Spleen (tissue), 11 donors: ENCODE measurements at regions not wholly inside any gene's neighbourhood (a gene's known extent, or its start where the extent isn't known, plus 50 kb on each side); places are given as distances from the start of the nearest gene placed in this dataset.

Experiments
- DNase-seq: peaks from one replicate; pipeline ENCODE4 v3.0.0-alpha.2; 2020
- H3K27ac ChIP-seq, 8 donors: fragments of 200-600 bp; sonication (generic) in 7 of 8; 1 replicate in 4 of 8; 2 replicates in 4 of 8; pipeline versions ENCODE4 v1.5.0 to v1.8.0; 2016 to 2021; ENCODE audit warnings: inconsistent platforms in 4 of 8, mild to moderate bottlenecking in 4 of 8, moderate library complexity in 1 of 8
- H3K27me3 ChIP-seq, 7 donors: fragments of 200-600 bp; sonication (generic) in 6 of 7; replicated peaks in 1 of 7; 1 replicate in 4 of 7; 2 replicates in 3 of 7; pipeline versions ENCODE4 v1.5.0 to v1.8.0; 2016 to 2021; ENCODE audit warnings: inconsistent platforms in 3 of 7, mild to moderate bottlenecking in 1 of 7
- H3K36me3 ChIP-seq, 6 donors: fragments of 200-600 bp; sonication (generic) in 5 of 6; 1 replicate in 4 of 6; 2 replicates in 2 of 6; pipeline versions ENCODE4 v1.5.0 to v1.8.0; 2016 to 2021; ENCODE audit warnings: inconsistent platforms in 2 of 6
- H3K4me1 ChIP-seq, 6 donors: fragments of 200-600 bp; sonication (generic) in 5 of 6; 1 replicate in 3 of 6; 2 replicates in 3 of 6; pipeline versions ENCODE4 v1.5.0 to v1.8.0; 2016 to 2021; ENCODE audit warnings: inconsistent platforms in 3 of 6
- H3K4me3 ChIP-seq, 8 donors: fragments of 200-600 bp; sonication (generic) in 7 of 8; 1 replicate in 4 of 8; 2 replicates in 4 of 8; pipeline versions ENCODE4 v1.5.0 to v1.8.0; 2016 to 2021; ENCODE audit warnings: inconsistent platforms in 4 of 8, mild to moderate bottlenecking in 4 of 8, moderate library complexity in 2 of 8
- H3K9me3 ChIP-seq, 8 donors: fragments of 200-600 bp; sonication (generic) in 7 of 8; 1 replicate in 4 of 8; 2 replicates in 4 of 8; pipeline versions ENCODE4 v1.5.0 to v1.8.0; 2016 to 2021; ENCODE audit warnings: inconsistent platforms in 4 of 8
- POLR2A ChIP-seq, 3 donors: fragments of 450-650 bp; IDR thresholded peaks; one replicate each; pipeline ENCODE4 v1.5.1; 2017; ENCODE audit warnings: antibody characterized with exemption in 3 of 3, mild to moderate bottlenecking in 1 of 3
- POLR2AphosphoS5 ChIP-seq, 3 donors: sonication (generic); formaldehyde crosslinking; IDR thresholded peaks; one replicate each; pipeline ENCODE4 v1.5.1; 2017; ENCODE audit warnings: antibody characterized with exemption in 3 of 3
- WGBS, 5 donors: extraction: QIAGEN DNeasy Blood & Tissue Kit in 3 of 5; methylation state at CpG; one replicate each; pipeline versions ENCODE4 v1.1.5 to v1.1.7; 2013 to 2018; 5-methylcytosine and 5-hydroxymethylcytosine counted together
- intact Hi-C: fragments of 100-400 bp; cut with DNase I; formaldehyde crosslinking; loops from one replicate; pipeline ENCODE4 v1.15.0; 2023; ENCODE audit warnings: low total_unique reads
- TF ChIP-seq, protein P1 (sequence below), 11 experiments: fragments of 200-600 bp in 7 of 11; fragments of 450-650 bp in 4 of 11; sonication (generic) in 4 of 11; IDR thresholded peaks in 8 of 11; conservative IDR thresholded peaks in 3 of 11; 1 replicate in 7 of 11; 2 replicates in 4 of 11; pipeline versions ENCODE4 v1.4.0 to v1.8.0; 2016 to 2021; ENCODE audit warnings: antibody characterized with exemption in 11 of 11, inconsistent platforms in 4 of 11, mild to moderate bottlenecking in 1 of 11
- donor health status: healthy with polysubstance abuse.
- donor health status: DM: no; HTN: no; CAD: no; lungs with moderate emphysema.
- donor health status: DM: no; HTN: no; CAD: no.
- donor health status: Bipolar disorder and iron deficiency.
- donor health status: healthy.
- donor health status: DM: no; HTN: no; CAD: no.
- donor health status: DM: yes; HTN: yes; CAD: no.

GRCh38 chr1:234875953-234876855, 252.4 kb downstream of the TOMM20 start:
- Histone ChIP-seq H3K36me3 (no peaks in the 10 kb centered on the region), H3K27ac (peak overlapping the region in 7 of 8 donors; percentile 31 to 80 (median 58)), H3K4me3 (no peak overlapping the region), H3K9me3 (no peaks in the 10 kb centered on the region), H3K27me3 (no peaks in the 10 kb centered on the region), H3K4me1 (peaks cover 7 to 73% (median 23%) of the 10 kb centered on the region in 6 donors)
- DNase-seq = no peak
- intact Hi-C loops = no loop called here
- TF ChIP-seq POLR2A (IDR thresholded peaks at IDR 0.05) (no peak), POLR2AphosphoS5 (IDR thresholded peaks at IDR 0.05) (peak in 1 of 3 donors; percentile 50)
- WGBS, 5 donors = 34 to 57% (median 45%) methylated on average over 15 of the region's 15 CpGs

DNA sequence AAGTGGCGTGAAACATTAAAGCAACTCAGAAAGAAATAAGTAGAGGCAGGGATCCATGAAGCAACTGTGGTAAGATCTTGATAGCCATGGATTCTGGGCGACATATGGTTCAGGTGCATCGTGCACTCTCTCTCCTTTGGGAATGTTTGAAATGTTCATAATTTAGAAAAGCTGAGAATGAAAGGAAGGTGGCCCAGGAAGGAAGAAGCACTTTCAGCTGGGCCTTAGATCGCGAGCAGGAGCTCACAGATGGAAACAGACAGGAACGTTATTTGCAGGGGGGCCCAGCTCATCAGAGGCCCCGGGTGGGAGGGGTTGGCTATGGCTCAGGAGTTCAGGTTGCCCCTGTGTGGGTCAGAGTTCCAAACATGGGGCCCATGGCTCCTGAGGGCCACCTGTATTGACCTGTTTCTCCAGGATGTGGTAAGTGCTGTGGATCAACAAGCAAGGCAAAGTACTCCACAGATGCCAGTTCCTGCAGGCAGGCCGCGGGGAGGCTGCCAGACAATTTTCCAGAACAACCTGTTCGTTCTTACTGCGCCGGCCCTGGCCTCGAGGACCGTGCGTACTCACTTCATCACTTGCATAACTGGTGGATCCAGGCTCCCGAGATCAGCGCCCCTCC, 253.2 kb downstream of the TOMM20 start:
- TF ChIP-seq POLR2AphosphoS5 (IDR thresholded peaks at IDR 0.05) (no peak), POLR2A (IDR thresholded peaks at IDR 0.05) (no peak)
- TF ChIP-seq, protein P1, sequence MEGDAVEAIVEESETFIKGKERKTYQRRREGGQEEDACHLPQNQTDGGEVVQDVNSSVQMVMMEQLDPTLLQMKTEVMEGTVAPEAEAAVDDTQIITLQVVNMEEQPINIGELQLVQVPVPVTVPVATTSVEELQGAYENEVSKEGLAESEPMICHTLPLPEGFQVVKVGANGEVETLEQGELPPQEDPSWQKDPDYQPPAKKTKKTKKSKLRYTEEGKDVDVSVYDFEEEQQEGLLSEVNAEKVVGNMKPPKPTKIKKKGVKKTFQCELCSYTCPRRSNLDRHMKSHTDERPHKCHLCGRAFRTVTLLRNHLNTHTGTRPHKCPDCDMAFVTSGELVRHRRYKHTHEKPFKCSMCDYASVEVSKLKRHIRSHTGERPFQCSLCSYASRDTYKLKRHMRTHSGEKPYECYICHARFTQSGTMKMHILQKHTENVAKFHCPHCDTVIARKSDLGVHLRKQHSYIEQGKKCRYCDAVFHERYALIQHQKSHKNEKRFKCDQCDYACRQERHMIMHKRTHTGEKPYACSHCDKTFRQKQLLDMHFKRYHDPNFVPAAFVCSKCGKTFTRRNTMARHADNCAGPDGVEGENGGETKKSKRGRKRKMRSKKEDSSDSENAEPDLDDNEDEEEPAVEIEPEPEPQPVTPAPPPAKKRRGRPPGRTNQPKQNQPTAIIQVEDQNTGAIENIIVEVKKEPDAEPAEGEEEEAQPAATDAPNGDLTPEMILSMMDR (IDR thresholded peaks at IDR 0.05 in 8 of 11, conservative IDR thresholded peaks at IDR 0.05 in 3 of 11) = no peak
- no peak for DNase-seq
- Histone ChIP-seq H3K27me3 (no peaks in the 10 kb centered on the region), H3K27ac (peak overlapping the region in 6 of 8 donors; percentile 31 to 80 (median 64)), H3K4me3 (no peak overlapping the region), H3K36me3 (no peaks in the 10 kb centered on the region), H3K9me3 (no peaks in the 10 kb centered on the region), H3K4me1 (peaks cover 7 to 66% (median 19%) of the 10 kb centered on the region in 6 donors)
- intact Hi-C loops = no loop called here
- WGBS, 5 donors = 65 to 78% (median 74%) methylated on average over 17 of the region's 17 CpGs

DNA sequence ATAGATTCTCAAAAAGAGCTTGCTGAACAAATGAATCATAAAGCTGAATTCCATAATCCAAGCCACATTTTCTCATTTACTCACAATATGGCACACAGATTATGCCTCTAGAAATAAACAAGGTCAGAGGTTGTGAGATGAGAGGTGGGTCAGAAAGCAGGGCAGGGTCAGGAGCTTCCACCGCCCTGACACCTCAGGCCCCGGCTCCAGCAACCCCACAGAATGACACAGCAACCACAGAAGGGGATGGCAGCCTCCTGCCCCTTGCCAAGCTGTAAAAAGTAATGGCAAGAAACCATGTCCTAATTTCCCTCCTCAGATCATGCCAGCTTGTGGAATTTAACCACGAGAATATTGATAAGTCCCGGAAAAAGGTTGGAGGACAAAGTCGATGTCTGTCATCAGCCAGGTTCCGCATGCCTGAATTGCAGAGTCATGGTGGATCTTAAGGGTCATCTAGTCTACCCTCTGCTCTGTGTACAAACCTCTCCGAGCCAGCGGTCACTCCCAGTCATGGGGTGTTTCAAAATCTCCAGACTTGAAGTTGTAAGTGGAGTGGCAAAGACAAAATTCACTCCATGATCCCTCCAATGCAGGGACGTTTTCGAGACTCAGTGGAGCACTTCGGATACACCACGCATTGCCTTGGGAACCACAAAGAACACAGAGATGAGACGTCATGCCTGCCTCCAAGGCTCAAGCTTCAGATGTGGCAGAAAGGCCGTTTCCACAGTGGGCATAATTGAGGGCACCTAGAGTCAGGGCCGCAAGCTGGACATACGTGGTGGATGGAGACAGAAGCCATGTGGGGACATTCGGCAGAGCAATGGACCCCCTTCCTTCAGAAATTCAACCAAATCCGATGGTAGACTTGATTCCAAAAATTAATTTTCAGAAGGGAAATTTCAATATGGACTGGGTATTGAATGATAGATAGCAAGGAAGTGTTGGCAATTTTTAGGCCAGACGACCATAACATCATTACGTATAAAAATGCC, 254.0 kb downstream of the TOMM20 start:
- Histone ChIP-seq H3K27ac (peak overlapping the region in 2 of 8 donors; percentile 47 to 66), H3K4me1 (peaks cover 7 to 62% (median 19%) of the 10 kb centered on the region in 6 donors), H3K9me3 (no peaks in the 10 kb centered on the region), H3K36me3 (no peaks in the 10 kb centered on the region), H3K4me3 (no peak overlapping the region), H3K27me3 (no peaks in the 10 kb centered on the region)
- intact Hi-C loops = no loop called here
- WGBS, 5 donors = 76 to 88% (median 83%) methylated on average over 20 of the region's 20 CpGs
- no peak for TF ChIP-seq POLR2A (IDR thresholded peaks at IDR 0.05)
- TF ChIP-seq, protein P1 (IDR thresholded peaks at IDR 0.05 in 8 of 11, conservative IDR thresholded peaks at IDR 0.05 in 3 of 11) = no peak
- TF ChIP-seq POLR2AphosphoS5 (IDR thresholded peaks at IDR 0.05) = no peak
- DNase-seq = no peak

- H3K4me1 ChIP-seq = peaks cover 7 to 48% (median 14%) of the 10 kb centered on the region in 6 donors
- H3K36me3 ChIP-seq = no peaks in the 10 kb centered on the region
- no peak overlapping the region for H3K27ac ChIP-seq
- H3K9me3 ChIP-seq = no peaks in the 10 kb centered on the region
- H3K27me3 ChIP-seq = no peaks in the 10 kb centered on the region
- no peak overlapping the region for H3K4me3 ChIP-seq
- DNase-seq = no peak
- TF ChIP-seq, protein P1 (IDR thresholded peaks at IDR 0.05 in 8 of 11, conservative IDR thresholded peaks at IDR 0.05 in 3 of 11) = no peak
- TF ChIP-seq POLR2A (IDR thresholded peaks at IDR 0.05) = no peak
- no peak for TF ChIP-seq POLR2AphosphoS5 (IDR thresholded peaks at IDR 0.05)
- intact Hi-C loops = no loop called here
- 77 to 87% (median 80%) methylated on average over 6 of the region's 6 CpGs for WGBS, 5 donors
These were observed 256.8 kb downstream of the TOMM20 start for GRCh38 chr1:234871710-234872271.
